Mucosa of descending colon (tissue), 3 donors: ENCODE measurements at regions not wholly inside any gene's neighbourhood (a gene's known extent, or its start where the extent isn't known, plus 50 kb on each side); places are given as distances from the start of the nearest gene placed in this dataset.

Experiments used
- ATAC-seq: fragments of 200-7000 bp; cut with Tn5 transposase; one replicate; pipeline ENCODE4 v1.9.1; 2020; ENCODE audit warnings: mild to moderate bottlenecking, moderate library complexity
- DNase-seq, 3 donors: peaks; one replicate each; pipeline ENCODE4 v3.0.0-alpha.2; 2020
- H3K36me3 ChIP-seq: fragments of 200-600 bp; one replicate; pipeline ENCODE4 v1.8.0; 2021; ENCODE audit warnings: low read depth, mild to moderate bottlenecking
- H3K4me1 ChIP-seq: fragments of 200-600 bp; one replicate; pipeline ENCODE4 v1.8.0; 2021; ENCODE audit warnings: low read depth, mild to moderate bottlenecking
- H3K4me3 ChIP-seq: fragments of 200-600 bp; one replicate; pipeline ENCODE4 v1.8.0; 2021; ENCODE audit warnings: mild to moderate bottlenecking
- H3K9me3 ChIP-seq: fragments of 200-600 bp; one replicate; pipeline ENCODE4 v1.8.0; 2021; ENCODE audit warnings: mild to moderate bottlenecking
- CTCF ChIP-seq: fragments of 200-600 bp; IDR thresholded peaks from one replicate; pipeline ENCODE4 v1.8.0; 2022; ENCODE audit warnings: antibody characterized with exemption, mild to moderate bottlenecking
- intact Hi-C, 2 donors: fragments of 100-400 bp; cut with DNase I in 1 of 2; cut with micrococcal nuclease in 1 of 2; formaldehyde crosslinking; loops; one replicate each; pipeline versions ENCODE4 v1.11.0 to v1.11.1; 2022; cut with DNase I, micrococcal nuclease
- donor health status: DM: no; HTN: no; CAD: no; lungs with moderate emphysema.
- donor health status: DM: no; HTN: no; CAD: no.
- donor health status: DM: no; HTN: yes; CAD: no.

GRCh38 chr21:34235514-34235913 lies 128.3 kb upstream of the KCNE2 start:
- no peak overlapping the region for H3K4me3 ChIP-seq
- DNase-seq (no peak), ATAC-seq (no peak)
- intact Hi-C loops: no loop called here
- H3K36me3 ChIP-seq: no peaks in the 10 kb centered on the region
- no peaks in the 10 kb centered on the region for H3K4me1 ChIP-seq
- TF ChIP-seq CTCF: no peak
- H3K9me3 ChIP-seq: no peaks in the 10 kb centered on the region

GRCh38 chr21:34242973-34243372 lies 120.8 kb upstream of the KCNE2 start:
- ATAC-seq: no peak
- intact Hi-C loops: loop anchor here in 1 of 2 donors (5.0 kb wide), 1 partner anchor 321 kb away; no protein-coding TSS in a partner anchor
- H3K9me3 ChIP-seq: no peaks in the 10 kb centered on the region

GRCh38 chr21:34243562-34243961 lies 120.2 kb upstream of the KCNE2 start:
- DNase-seq: peak in 1 of 3 donors; percentile 51
- peak; percentile 61 for ATAC-seq
- Histone ChIP-seq H3K9me3 (no peaks in the 10 kb centered on the region), H3K4me3 (no peak overlapping the region), H3K4me1 (no peaks in the 10 kb centered on the region), H3K36me3 (no peaks in the 10 kb centered on the region)
- peak; percentile 12 for TF ChIP-seq CTCF
- intact Hi-C loops: loop anchor here in 1 of 2 donors (5.0 kb wide), 1 partner anchor 321 kb away; no protein-coding TSS in a partner anchor

More at GRCh38 chr21:34242973-34243372, 120.8 kb upstream of the KCNE2 start:
- no peak for TF ChIP-seq CTCF
- Histone ChIP-seq H3K4me3 (no peak overlapping the region), H3K4me1 (no peaks in the 10 kb centered on the region), H3K36me3 (no peaks in the 10 kb centered on the region)
- DNase-seq: no peak

GRCh38 chr21:34252751-34253150 lies 111.1 kb upstream of the KCNE2 start:
- no peak for TF ChIP-seq CTCF
- H3K36me3 ChIP-seq: no peaks in the 10 kb centered on the region
- peaks cover 7% of the 10 kb centered on the region for H3K9me3 ChIP-seq
- no peak for ATAC-seq
- no peak for DNase-seq
- intact Hi-C loops: no loop called here
- H3K4me1 ChIP-seq: no peaks in the 10 kb centered on the region
- no peak overlapping the region for H3K4me3 ChIP-seq

- Histone ChIP-seq H3K36me3 (no peaks in the 10 kb centered on the region), H3K4me3 (no peak overlapping the region), H3K4me1 (no peaks in the 10 kb centered on the region), H3K9me3 (peaks cover 7% of the 10 kb centered on the region)
- intact Hi-C loops: no loop called here
- DNase-seq (no peak), ATAC-seq (no peak)
- TF ChIP-seq CTCF: no peak
Observed at GRCh38 chr21:34255073-34255472, 108.7 kb upstream of the KCNE2 start.
